H1 (cell line): ENCODE measurements at regions not wholly inside any gene's neighbourhood (a gene's known extent, or its start where the extent isn't known, plus 50 kb on each side); places are given as distances from the start of the nearest gene placed in this dataset.

Experiments
- CTCF ChIA-PET: fragments of 300-600 bp; sonication (Branson Sonifier 250); formaldehyde crosslinking; loops from one replicate; lab custom pipeline; 2021; ENCODE audit not compliant: partially characterized antibody; lab: Charles Lee
- POLR2A ChIA-PET: fragments of 300-600 bp; sonication (Branson Sonifier 250); formaldehyde crosslinking; loops from one replicate; lab custom pipeline; 2021; ENCODE audit warnings: inconsistent platforms; ENCODE audit not compliant: partially characterized antibody; lab: Charles Lee
- DNase-seq, 2 experiments: peaks; one replicate each; pipeline versions ENCODE4 v3.0.0 to v3.0.0-alpha.2; 2010 to 2022; ENCODE audit warnings: low spot score in 2 of 2, low read depth in 1 of 2, mixed read lengths in 1 of 2
- FAIRE-seq: peaks from 2 replicates; lab custom pipeline; 2011; peaks lifted over from hg19 to GRCh38; lab: Jason Lieb, UNC
- H2AFZ ChIP-seq: 2 replicates; pipeline ENCODE4 v1.8.1; 2012; ENCODE audit warnings: low read length, inconsistent platforms
- H2AK5ac ChIP-seq: 2 replicates; pipeline ENCODE4 v1.6.1; 2013; ENCODE audit warnings: low read depth, low read length
- H2BK120ac ChIP-seq: replicated peaks from 2 replicates; pipeline ENCODE3; 2013; ENCODE audit warnings: low read depth, low read length, inconsistent platforms
- H2BK12ac ChIP-seq: 2 replicates; pipeline ENCODE4 v1.6.1; 2013; ENCODE audit warnings: low read depth, low read length
- H2BK15ac ChIP-seq: 2 replicates; pipeline ENCODE4 v1.6.1; 2013; ENCODE audit warnings: low read length
- H2BK20ac ChIP-seq: 2 replicates; pipeline ENCODE4 v1.6.1; 2013; ENCODE audit warnings: low read length
- H2BK5ac ChIP-seq: 2 replicates; pipeline ENCODE4 v1.6.1; 2013; ENCODE audit warnings: low read depth, low read length
- H3K14ac ChIP-seq: 2 replicates; pipeline ENCODE4 v1.6.1; 2013; ENCODE audit warnings: inconsistent platforms; ENCODE audit not compliant: insufficient read length
- H3K18ac ChIP-seq: 2 replicates; pipeline ENCODE4 v1.6.1; 2013; ENCODE audit warnings: low read length; ENCODE audit errors: extremely low read depth
- H3K23ac ChIP-seq: 2 replicates; pipeline ENCODE4 v1.6.1; 2013; ENCODE audit warnings: inconsistent platforms; ENCODE audit not compliant: insufficient read length
- H3K23me2 ChIP-seq: 2 replicates; pipeline ENCODE4 v1.6.1; 2013; ENCODE audit warnings: low read depth, low read length
- H3K27ac ChIP-seq: 2 replicates; pipeline ENCODE4 v1.6.1; 2011; ENCODE audit warnings: low read depth, low read length, inconsistent platforms
- H3K27me3 ChIP-seq, 4 experiments: replicated peaks in 1 of 4; 1 replicate in 1 of 4; 2 replicates in 3 of 4; pipeline versions ENCODE4 v1.6.1 to v1.8.1; 2011 to 2013; ENCODE audit warnings: low read length in 3 of 4, mild to moderate bottlenecking in 3 of 4, inconsistent platforms in 2 of 4, mixed read lengths in 2 of 4, moderate library complexity in 1 of 4; ENCODE audit not compliant: control insufficient read depth in 3 of 4, insufficient read depth in 3 of 4; ENCODE audit errors: extremely low read depth in 1 of 4
- H3K36me3 ChIP-seq, 4 experiments: 2 replicates each; pipeline versions ENCODE4 v1.6.1 to v1.8.1; 2011 to 2013; ENCODE audit warnings: mild to moderate bottlenecking in 4 of 4, low read length in 3 of 4, moderate library complexity in 2 of 4, control low read depth in 1 of 4, inconsistent platforms in 1 of 4; ENCODE audit not compliant: insufficient read depth in 4 of 4, control insufficient read depth in 2 of 4
- H3K4ac ChIP-seq: replicated peaks from 2 replicates; pipeline ENCODE3; 2013; ENCODE audit warnings: low read length, low read depth, mixed read lengths, inconsistent platforms; ENCODE audit not compliant: insufficient read length
- H3K4me1 ChIP-seq, 4 experiments: replicated peaks in 1 of 4; 1 replicate in 1 of 4; 2 replicates in 3 of 4; pipeline versions ENCODE4 v1.6.1 to v1.8.1; 2011 to 2013; ENCODE audit warnings: low read length in 3 of 4, inconsistent platforms in 2 of 4, mixed read lengths in 1 of 4; ENCODE audit not compliant: insufficient read depth in 4 of 4, control insufficient read depth in 3 of 4
- H3K4me2 ChIP-seq, 2 experiments: 2 replicates each; pipeline versions ENCODE4 v1.6.1 to v1.8.1; 2011 to 2013; ENCODE audit warnings: low read depth in 2 of 2, low read length in 2 of 2, control low read depth in 1 of 2, inconsistent platforms in 1 of 2, mild to moderate bottlenecking in 1 of 2; ENCODE audit not compliant: insufficient read depth in 1 of 2
- H3K4me3 ChIP-seq, 4 experiments: fragments of 200-600, 300-600 bp in 1 of 4; sonication (generic), shearing (Covaris generic), sonication (Bioruptor Twin) in 1 of 4; 2 replicates each; pipeline versions ENCODE4 v1.5.1 to v1.8.1; 2011 to 2016; ENCODE audit warnings: low read length in 4 of 4, low read depth in 3 of 4, control low read depth in 2 of 4, inconsistent platforms in 2 of 4, mild to moderate bottlenecking in 2 of 4, mixed read lengths in 1 of 4, moderate library complexity in 1 of 4; ENCODE audit not compliant: insufficient read depth in 2 of 4; ENCODE audit errors: extremely low read depth in 1 of 4
- H3K56ac ChIP-seq: replicated peaks from 2 replicates; pipeline ENCODE3; 2013; ENCODE audit warnings: low read depth, mild to moderate bottlenecking, mixed read lengths, low read length, inconsistent platforms; ENCODE audit not compliant: insufficient read length
- H3K79me1 ChIP-seq: 2 replicates; pipeline ENCODE4 v1.6.1; 2013; ENCODE audit warnings: low read depth, low read length, control low read depth
- H3K79me2 ChIP-seq, 2 experiments: 2 replicates each; pipeline versions ENCODE4 v1.6.1 to v1.8.1; 2012 to 2013; ENCODE audit warnings: low read length in 2 of 2, mild to moderate bottlenecking in 2 of 2, inconsistent platforms in 1 of 2; ENCODE audit not compliant: insufficient read depth in 2 of 2, control insufficient read depth in 1 of 2
- H3K9ac ChIP-seq, 4 experiments: replicated peaks in 1 of 4; 1 replicate in 1 of 4; 2 replicates in 3 of 4; pipeline versions ENCODE4 v1.6.1 to v1.8.1; 2011 to 2013; ENCODE audit warnings: low read depth in 3 of 4, low read length in 3 of 4, control low read depth in 2 of 4, mild to moderate bottlenecking in 2 of 4, moderate library complexity in 2 of 4, inconsistent platforms in 1 of 4; ENCODE audit errors: extremely low read depth in 1 of 4
- H3K9me3 ChIP-seq, 2 experiments: 2 replicates each; pipeline versions ENCODE4 v1.6.1 to v1.8.1; 2012 to 2013; ENCODE audit warnings: mild to moderate bottlenecking in 2 of 2, moderate library complexity in 2 of 2, control low read depth in 1 of 2, inconsistent platforms in 1 of 2, low read depth in 1 of 2, low read length in 1 of 2, mixed read lengths in 1 of 2; ENCODE audit not compliant: insufficient read depth in 2 of 2
- H4K20me1 ChIP-seq, 2 experiments: replicated peaks in 1 of 2; 2 replicates each; pipeline versions ENCODE3 to v1.8.1; 2011 to 2013; ENCODE audit warnings: inconsistent platforms in 2 of 2, low read length in 2 of 2, mild to moderate bottlenecking in 1 of 2; ENCODE audit not compliant: insufficient read depth in 2 of 2, control insufficient read depth in 1 of 2
- H4K5ac ChIP-seq: 2 replicates; pipeline ENCODE4 v1.6.1; 2013; ENCODE audit warnings: low read length, low read depth, mixed read lengths, inconsistent platforms; ENCODE audit not compliant: insufficient read length
- H4K8ac ChIP-seq: 2 replicates; pipeline ENCODE4 v1.8.0; 2013; ENCODE audit warnings: mild to moderate bottlenecking, moderate library complexity, low read length, inconsistent platforms; ENCODE audit not compliant: insufficient read depth; ENCODE audit errors: extremely low read depth
- H4K91ac ChIP-seq: replicated peaks from 2 replicates; pipeline ENCODE3; 2013; ENCODE audit warnings: low read length, mixed read lengths, inconsistent platforms; ENCODE audit not compliant: insufficient read length
- ASH2L ChIP-seq: fragments of 200-600, 300-600 bp; sonication (generic); IDR thresholded peaks from one replicate; pipeline ENCODE4 v1.7.1; 2017; ENCODE audit warnings: low read length
- BACH1 ChIP-seq: IDR thresholded peaks from 2 replicates; pipeline ENCODE4 v1.6.1; 2012; ENCODE audit warnings: low read length, improper control_type of control experiment
- BCL11A ChIP-seq, 2 experiments: IDR thresholded peaks; one replicate each; pipeline ENCODE4 v1.6.1; 2011; ENCODE audit warnings: low read depth in 2 of 2, low read length in 2 of 2, mild to moderate bottlenecking in 2 of 2
- BRCA1 ChIP-seq: IDR thresholded peaks from 2 replicates; pipeline ENCODE4 v1.6.1; 2012; ENCODE audit warnings: low read depth, low read length, improper control_type of control experiment
- CEBPB ChIP-seq: IDR thresholded peaks from 2 replicates; pipeline ENCODE4 v1.6.1; 2012; ENCODE audit warnings: low read depth, low read length
- JUN ChIP-seq: IDR thresholded peaks from 2 replicates; pipeline ENCODE4 v1.6.1; 2011; ENCODE audit warnings: low read depth, mild to moderate bottlenecking, improper control_type of control experiment, low read length
- RXRA ChIP-seq: IDR thresholded peaks from 2 replicates; pipeline ENCODE4 v1.6.1; 2011; ENCODE audit warnings: low read depth, mild to moderate bottlenecking, low read length, moderate library complexity; ENCODE audit not compliant: insufficient read depth
- SP1 ChIP-seq: IDR thresholded peaks from 2 replicates; pipeline ENCODE4 v1.6.1; 2011; ENCODE audit warnings: low read depth, low read length
- TBP ChIP-seq: IDR thresholded peaks from 2 replicates; pipeline ENCODE4 v1.6.1; 2011; ENCODE audit warnings: low read depth, low read length, improper control_type of control experiment
- WGBS, 2 experiments: shearing (Covaris generic) in 1 of 2; methylation state at CpG; one replicate each; pipeline versions ENCODE4 v1.1.6 to v1.1.7; 2013 to 2015; ENCODE audit warnings: low lambda C conversion rate in 2 of 2, mixed read lengths in 2 of 2, inconsistent platforms in 1 of 2, low coverage in 1 of 2, missing lambda C conversion rate in 1 of 2; ENCODE audit not compliant: insufficient replicate concordance in 2 of 2, insufficient coverage in 1 of 2, insufficient read length in 1 of 2; ENCODE audit errors: extremely low coverage in 1 of 2, missing lambda C conversion rate in 1 of 2; 5-methylcytosine and 5-hydroxymethylcytosine counted together
- TF ChIP-seq, protein P1 (sequence below): IDR thresholded peaks from 2 replicates; pipeline ENCODE4 v1.6.1; 2011; ENCODE audit warnings: low read depth, mild to moderate bottlenecking, low read length; ENCODE audit not compliant: insufficient read depth
- TF ChIP-seq, protein P2 (sequence below): IDR thresholded peaks from 2 replicates; pipeline ENCODE4 v1.6.1; 2012; ENCODE audit warnings: low read length, inconsistent platforms
- TF ChIP-seq, protein P3 (sequence below): IDR thresholded peaks from 2 replicates; pipeline ENCODE4 v1.6.1; 2012; ENCODE audit warnings: inconsistent platforms

DNA sequence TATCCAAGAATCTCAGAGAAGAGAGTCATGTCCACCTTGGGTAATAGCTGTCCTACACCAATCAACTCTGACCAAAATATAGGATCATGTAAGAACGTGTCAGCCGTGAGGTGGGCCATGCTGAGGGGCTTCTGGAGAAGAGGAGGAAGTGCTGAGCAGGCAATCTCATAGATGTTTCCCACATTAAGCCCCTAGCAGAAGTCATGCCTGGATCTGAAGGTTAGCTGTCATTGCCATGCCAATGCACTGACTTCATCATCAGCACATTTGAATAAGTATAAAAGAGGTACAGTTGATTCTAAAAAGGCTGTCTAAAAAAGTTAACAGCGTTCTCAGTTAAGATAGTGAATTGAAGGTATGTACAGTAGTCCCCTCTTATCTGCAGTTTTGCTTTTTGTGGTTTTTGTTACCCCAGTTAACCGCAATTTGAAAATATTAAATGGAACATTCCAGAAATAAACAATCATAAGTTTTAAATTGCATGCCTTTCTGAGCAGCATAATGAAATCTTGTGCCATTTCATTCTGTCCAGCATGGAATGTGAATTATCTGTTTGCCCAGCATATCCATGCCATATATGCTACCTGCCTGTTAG is 67.2 kb upstream of the TMEM17 start:
- no peaks in the 10 kb centered on the region for H4K20me1 ChIP-seq
- H3K18ac ChIP-seq, result no peak overlapping the region
- no peak overlapping the region for H3K23ac ChIP-seq
- no peak overlapping the region for H3K14ac ChIP-seq
- no peak for DNase-seq
- no peak overlapping the region for H2BK5ac ChIP-seq
- H3K9me3 ChIP-seq, result no peaks in the 10 kb centered on the region
- peaks cover 0 to 9% (median 3%) of the 10 kb centered on the region in 4 experiments; a peak in 6 of 7 replicates for H3K4me1 ChIP-seq
- no peak overlapping the region for H4K5ac ChIP-seq
- H2AFZ ChIP-seq, result no peak overlapping the region
- no peaks in the 10 kb centered on the region for H3K36me3 ChIP-seq
- H3K27ac ChIP-seq, result no peak overlapping the region
- no peak overlapping the region for H3K9ac ChIP-seq
- H3K79me1 ChIP-seq, result no peaks in the 10 kb centered on the region
- no peak overlapping the region for H4K91ac ChIP-seq
- peaks cover 0 to 16% (median 9%) of the 10 kb centered on the region in 4 experiments; a peak in 5 of 7 replicates for H3K27me3 ChIP-seq
- WGBS, 2 experiments, result 88% methylated on average over 4 of the region's 4 CpGs; no CpG with 5 or more reads in 1 of the 2 experiments
- no peaks in the 10 kb centered on the region for H3K79me2 ChIP-seq
- H3K4me2 ChIP-seq, result no peak overlapping the region
- ChIA-PET POLR2A (no interaction called here), CTCF (no interaction called here)
- no peak overlapping the region for H3K4ac ChIP-seq
- H4K8ac ChIP-seq, result no peak overlapping the region
- no peak overlapping the region for H2AK5ac ChIP-seq
- no peak overlapping the region for H2BK20ac ChIP-seq
- H3K23me2 ChIP-seq, result peaks cover 6% of the 10 kb centered on the region; the same call in 1 of the 2 replicates
- FAIRE-seq, result no peak
- H2BK12ac ChIP-seq, result no peak overlapping the region
- no peak overlapping the region for H2BK120ac ChIP-seq
- H3K56ac ChIP-seq, result no peak overlapping the region
- H2BK15ac ChIP-seq, result no peak overlapping the region
- no peak overlapping the region for H3K4me3 ChIP-seq
- TF ChIP-seq, protein P1, sequence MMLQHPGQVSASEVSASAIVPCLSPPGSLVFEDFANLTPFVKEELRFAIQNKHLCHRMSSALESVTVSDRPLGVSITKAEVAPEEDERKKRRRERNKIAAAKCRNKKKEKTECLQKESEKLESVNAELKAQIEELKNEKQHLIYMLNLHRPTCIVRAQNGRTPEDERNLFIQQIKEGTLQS, result no peak
- no peak for TF ChIP-seq BRCA1
- no peak for TF ChIP-seq TBP
- no peak for TF ChIP-seq BACH1
- TF ChIP-seq, protein P2, sequence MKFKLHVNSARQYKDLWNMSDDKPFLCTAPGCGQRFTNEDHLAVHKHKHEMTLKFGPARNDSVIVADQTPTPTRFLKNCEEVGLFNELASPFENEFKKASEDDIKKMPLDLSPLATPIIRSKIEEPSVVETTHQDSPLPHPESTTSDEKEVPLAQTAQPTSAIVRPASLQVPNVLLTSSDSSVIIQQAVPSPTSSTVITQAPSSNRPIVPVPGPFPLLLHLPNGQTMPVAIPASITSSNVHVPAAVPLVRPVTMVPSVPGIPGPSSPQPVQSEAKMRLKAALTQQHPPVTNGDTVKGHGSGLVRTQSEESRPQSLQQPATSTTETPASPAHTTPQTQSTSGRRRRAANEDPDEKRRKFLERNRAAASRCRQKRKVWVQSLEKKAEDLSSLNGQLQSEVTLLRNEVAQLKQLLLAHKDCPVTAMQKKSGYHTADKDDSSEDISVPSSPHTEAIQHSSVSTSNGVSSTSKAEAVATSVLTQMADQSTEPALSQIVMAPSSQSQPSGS, result no peak
- TF ChIP-seq, protein P3, sequence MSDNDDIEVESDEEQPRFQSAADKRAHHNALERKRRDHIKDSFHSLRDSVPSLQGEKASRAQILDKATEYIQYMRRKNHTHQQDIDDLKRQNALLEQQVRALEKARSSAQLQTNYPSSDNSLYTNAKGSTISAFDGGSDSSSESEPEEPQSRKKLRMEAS, result no peak
- TF ChIP-seq SP1, result no peak
- TF ChIP-seq RXRA, result no peak
- TF ChIP-seq BCL11A (IDR thresholded peaks at IDR 0.05; ENCODE audit: low read depth in 2 of 2, low read length in 2 of 2), result no peak
- no peak for TF ChIP-seq JUN
- TF ChIP-seq CEBPB, result no peak
- no peak for TF ChIP-seq ASH2L
